SK-N-SH treated with all-trans-retinoic acid at 6 μM for 48 hours (cell line): ENCODE measurements at regions not wholly inside any gene's neighbourhood (a gene's known extent, or its start where the extent isn't known, plus 50 kb on each side); places are given as distances from the start of the nearest gene placed in this dataset.

ENCODE experiments used
- RARB ChIP-seq: fragments of 250-450 bp; sonication (Bioruptor Pico); IDR thresholded peaks from 2 replicates; pipeline ENCODE4 v1.8.0; 2021; ENCODE audit warnings: mild to moderate bottlenecking, moderate library complexity
- SNAI2 ChIP-seq: fragments of 250-450 bp; sonication (Bioruptor Pico); IDR thresholded peaks from 2 replicates; pipeline ENCODE4 v1.5.0; 2020; ENCODE audit warnings: mild to moderate bottlenecking, moderate library complexity
- ZC3H10 ChIP-seq: fragments of 250-450 bp; sonication (Bioruptor Pico); IDR thresholded peaks from 2 replicates; pipeline ENCODE4 v1.5.1; 2021; ENCODE audit warnings: mild to moderate bottlenecking, moderate library complexity
- ZFP3 ChIP-seq: fragments of 250-450 bp; sonication (Bioruptor Pico); IDR thresholded peaks from 2 replicates; pipeline ENCODE4 v1.5.0; 2020; ENCODE audit warnings: mild to moderate bottlenecking, moderate library complexity
- ZNF70 ChIP-seq: fragments of 450-650 bp; formaldehyde crosslinking; IDR thresholded peaks from 2 replicates; pipeline ENCODE4 v1.5.0; 2020; ENCODE audit warnings: mild to moderate bottlenecking, moderate library complexity

DNA sequence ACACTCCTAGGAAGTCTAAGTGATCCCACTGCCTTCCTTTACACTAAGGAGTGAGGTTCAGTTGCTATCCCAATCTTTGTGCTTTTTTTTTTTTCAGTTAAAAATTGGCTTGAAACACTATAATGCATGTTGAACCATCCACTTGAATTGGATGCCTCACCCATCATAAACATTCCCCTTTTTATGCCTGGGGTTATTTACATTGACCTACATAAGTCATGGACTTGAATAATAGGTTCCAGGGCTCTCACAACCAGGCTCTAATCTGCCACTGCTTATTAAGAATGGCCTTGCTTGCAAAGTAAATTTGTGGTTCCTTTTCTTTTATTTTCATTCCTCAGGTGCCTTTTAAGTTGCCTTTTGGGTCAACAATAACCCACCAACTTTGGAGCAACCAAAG lies 236.1 kb upstream of the MEIS1 start:
- TF ChIP-seq ZNF70 (CRISPR knock-in tag) (no peak), ZC3H10 (CRISPR knock-in tag) (no peak), ZFP3 (no peak), RARB (CRISPR knock-in tag) (no peak), SNAI2 (no peak)
